ENCODE measurements at regions not wholly inside any gene's neighbourhood (a gene's known extent, or its start where the extent isn't known, plus 50 kb on each side); places are given as distances from the start of the nearest gene placed in this dataset.

- TF ChIP-seq CTCF (IDR thresholded peaks at IDR 0.05; ENCODE audit: insufficient read depth, low read depth, low read length) (no peak), EZH2 (IDR thresholded peaks at IDR 0.05; ENCODE audit: insufficient read depth, low read length) (no peak)
Measured at GRCh38 chr13:107742544-107742943, 472.8 kb downstream of the LIG4 start.

Data from astrocyte (in vitro differentiated cells and primary cell).